Esophagus muscularis mucosa (tissue), 3 donors: ENCODE measurements at regions not wholly inside any gene's neighbourhood (a gene's known extent, or its start where the extent isn't known, plus 50 kb on each side); places are given as distances from the start of the nearest gene placed in this dataset.

Experiments
- POLR2A ChIP-seq: fragments of 450-650 bp; IDR thresholded peaks from one replicate; pipeline ENCODE4 v1.6.1; 2017; ENCODE audit warnings: antibody characterized with exemption, moderate library complexity, mild to moderate bottlenecking, low read depth
- TF ChIP-seq, protein P1 (sequence below), 3 experiments: fragments of 200-600 bp in 2 of 3; fragments of 450-650 bp in 1 of 3; sonication (generic) in 2 of 3; IDR thresholded peaks; one replicate each; pipeline ENCODE4 v1.5.1; 2017 to 2019; ENCODE audit warnings: antibody characterized with exemption in 3 of 3, mild to moderate bottlenecking in 2 of 3, moderate library complexity in 1 of 3

DNA sequence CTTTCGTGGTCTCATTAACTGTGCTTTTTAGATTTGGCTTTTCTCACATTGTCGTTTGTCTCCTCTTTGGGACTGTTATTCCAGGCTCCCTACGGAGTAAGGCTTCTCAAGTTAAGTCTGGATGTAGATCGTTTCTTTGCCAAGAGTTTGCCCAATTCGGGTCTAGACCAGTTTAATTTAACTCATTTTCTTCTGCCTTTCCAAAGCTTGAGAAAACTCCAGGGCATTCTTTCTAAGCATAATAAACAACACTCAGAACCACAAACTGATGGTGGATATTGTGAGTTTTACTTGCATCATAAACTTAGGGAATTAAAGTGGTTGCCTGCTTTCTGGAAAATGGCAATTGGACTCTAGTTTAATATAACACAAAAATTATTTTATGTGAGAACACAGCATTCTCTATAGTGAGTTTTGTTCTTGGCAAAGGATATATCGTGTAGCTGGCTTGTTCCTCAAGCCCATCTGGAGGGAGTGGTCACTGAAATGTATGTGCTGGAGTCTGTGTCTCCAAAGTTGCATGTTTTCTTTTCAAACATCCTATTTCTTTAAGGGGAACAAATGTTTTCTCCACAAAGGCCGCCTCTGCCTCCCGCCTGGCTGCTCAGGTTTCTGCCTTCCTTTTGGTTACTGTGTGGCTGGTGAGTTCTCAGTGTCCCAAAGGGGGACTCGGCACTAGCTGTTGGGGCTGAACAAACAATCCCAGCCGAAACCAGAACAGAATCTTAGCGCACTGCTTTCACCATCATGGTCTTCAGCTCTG, 211.3 kb upstream of the FBN2 start:
- TF ChIP-seq, protein P1, sequence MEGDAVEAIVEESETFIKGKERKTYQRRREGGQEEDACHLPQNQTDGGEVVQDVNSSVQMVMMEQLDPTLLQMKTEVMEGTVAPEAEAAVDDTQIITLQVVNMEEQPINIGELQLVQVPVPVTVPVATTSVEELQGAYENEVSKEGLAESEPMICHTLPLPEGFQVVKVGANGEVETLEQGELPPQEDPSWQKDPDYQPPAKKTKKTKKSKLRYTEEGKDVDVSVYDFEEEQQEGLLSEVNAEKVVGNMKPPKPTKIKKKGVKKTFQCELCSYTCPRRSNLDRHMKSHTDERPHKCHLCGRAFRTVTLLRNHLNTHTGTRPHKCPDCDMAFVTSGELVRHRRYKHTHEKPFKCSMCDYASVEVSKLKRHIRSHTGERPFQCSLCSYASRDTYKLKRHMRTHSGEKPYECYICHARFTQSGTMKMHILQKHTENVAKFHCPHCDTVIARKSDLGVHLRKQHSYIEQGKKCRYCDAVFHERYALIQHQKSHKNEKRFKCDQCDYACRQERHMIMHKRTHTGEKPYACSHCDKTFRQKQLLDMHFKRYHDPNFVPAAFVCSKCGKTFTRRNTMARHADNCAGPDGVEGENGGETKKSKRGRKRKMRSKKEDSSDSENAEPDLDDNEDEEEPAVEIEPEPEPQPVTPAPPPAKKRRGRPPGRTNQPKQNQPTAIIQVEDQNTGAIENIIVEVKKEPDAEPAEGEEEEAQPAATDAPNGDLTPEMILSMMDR (IDR thresholded peaks at IDR 0.05) = no peak
- no peak for TF ChIP-seq POLR2A
